Gastroesophageal sphincter (tissue), 3 donors: ENCODE measurements at regions not wholly inside any gene's neighbourhood (a gene's known extent, or its start where the extent isn't known, plus 50 kb on each side); places are given as distances from the start of the nearest gene placed in this dataset.

Source experiments
- CTCF ChIP-seq, 4 experiments: fragments of 200-600 bp in 2 of 4; fragments of 450-650 bp in 2 of 4; sonication (generic) in 1 of 4; IDR thresholded peaks; one replicate each; pipeline ENCODE4 v1.5.1; 2017 to 2019; ENCODE audit warnings: antibody characterized with exemption in 4 of 4, mild to moderate bottlenecking in 2 of 4, moderate library complexity in 2 of 4
- POLR2A ChIP-seq, 2 donors: fragments of 450-650 bp; IDR thresholded peaks; one replicate each; pipeline ENCODE4 v1.6.1; 2017; ENCODE audit warnings: antibody characterized with exemption in 2 of 2, mild to moderate bottlenecking in 2 of 2, moderate library complexity in 1 of 2

GRCh38 chr10:18786478-18786877 lies 127.2 kb downstream of the ARL5B start:
- TF ChIP-seq CTCF (IDR thresholded peaks at IDR 0.05) (no peak), POLR2A (IDR thresholded peaks at IDR 0.05) (no peak)
